H9 (cell line): ENCODE measurements at regions not wholly inside any gene's neighbourhood (a gene's known extent, or its start where the extent isn't known, plus 50 kb on each side); places are given as distances from the start of the nearest gene placed in this dataset.
A peak's percentile ranks its signal among the peaks of the same experiment; 100 is the strongest.

ENCODE experiments used
- DNase-seq: peaks from one replicate; pipeline ENCODE4 v3.0.0-alpha.2; 2017
- H2AFZ ChIP-seq: one replicate; pipeline ENCODE4 v1.6.1; 2013; ENCODE audit warnings: mild to moderate bottlenecking, low read length, control low read depth, moderate library complexity
- H2AK5ac ChIP-seq: 2 replicates; pipeline ENCODE4 v1.6.1; 2013; ENCODE audit warnings: low read length, control low read depth, mixed read lengths; ENCODE audit not compliant: insufficient read length
- H2BK120ac ChIP-seq: one replicate; pipeline ENCODE4 v1.6.1; 2013; ENCODE audit warnings: low read depth, mild to moderate bottlenecking, low read length, control low read depth, inconsistent platforms; ENCODE audit not compliant: poor library complexity, severe bottlenecking
- H2BK12ac ChIP-seq: 2 replicates; pipeline ENCODE4 v1.6.1; 2013; ENCODE audit warnings: low read length, control low read depth, mixed read lengths, low read depth; ENCODE audit not compliant: insufficient read length
- H2BK15ac ChIP-seq: 2 replicates; pipeline ENCODE4 v1.6.1; 2013; ENCODE audit warnings: low read depth, low read length, control low read depth
- H2BK20ac ChIP-seq: one replicate; pipeline ENCODE4 v1.6.1; 2013; ENCODE audit warnings: low read depth, mild to moderate bottlenecking, low read length, control low read depth, inconsistent platforms; ENCODE audit not compliant: poor library complexity, severe bottlenecking
- H2BK5ac ChIP-seq: 2 replicates; pipeline ENCODE4 v1.6.1; 2013; ENCODE audit warnings: low read length, control low read depth, mixed read lengths; ENCODE audit not compliant: insufficient read length
- H3K14ac ChIP-seq: 2 replicates; pipeline ENCODE4 v1.6.1; 2013; ENCODE audit warnings: low read length, control low read depth; ENCODE audit not compliant: insufficient read depth
- H3K18ac ChIP-seq: 2 replicates; pipeline ENCODE4 v1.6.1; 2013; ENCODE audit warnings: low read depth, mild to moderate bottlenecking, mixed read lengths, low read length, control low read depth; ENCODE audit not compliant: insufficient read length
- H3K23ac ChIP-seq: 2 replicates; pipeline ENCODE4 v1.6.1; 2013; ENCODE audit warnings: low read length, control low read depth, mixed read lengths, low read depth; ENCODE audit not compliant: insufficient read length
- H3K23me2 ChIP-seq: 2 replicates; pipeline ENCODE4 v1.6.1; 2013; ENCODE audit warnings: low read depth, mild to moderate bottlenecking, mixed read lengths, low read length, control low read depth; ENCODE audit not compliant: insufficient read length, poor library complexity, severe bottlenecking
- H3K27ac ChIP-seq: 2 replicates; pipeline ENCODE4 v1.5.1; 2013; ENCODE audit warnings: low read length, control low read depth, mixed read lengths, low read depth; ENCODE audit not compliant: insufficient read length
- H3K27me3 ChIP-seq: 2 replicates; pipeline ENCODE4 v1.6.1; 2013; ENCODE audit warnings: low read length, control low read depth, inconsistent platforms; ENCODE audit not compliant: insufficient read depth
- H3K4ac ChIP-seq: 2 replicates; pipeline ENCODE4 v1.6.1; 2013; ENCODE audit warnings: low read depth, mild to moderate bottlenecking, control low read depth, inconsistent platforms, low read length, moderate library complexity
- H3K4me1 ChIP-seq: 2 replicates; pipeline ENCODE4 v1.6.1; 2013; ENCODE audit warnings: low read length, control low read depth, inconsistent platforms; ENCODE audit not compliant: insufficient read depth
- H3K4me2 ChIP-seq: 2 replicates; pipeline ENCODE4 v1.6.1; 2013; ENCODE audit warnings: low read length, control low read depth, mixed read lengths; ENCODE audit not compliant: insufficient read length, insufficient read depth
- H3K56ac ChIP-seq: 2 replicates; pipeline ENCODE4 v1.6.1; 2013; ENCODE audit warnings: low read depth, mild to moderate bottlenecking, mixed read lengths, low read length, control low read depth; ENCODE audit not compliant: insufficient read length
- H3K79me1 ChIP-seq: 2 replicates; pipeline ENCODE4 v1.6.1; 2013; ENCODE audit warnings: low read depth, mild to moderate bottlenecking, moderate library complexity, low read length, control low read depth, inconsistent platforms; ENCODE audit not compliant: insufficient read depth, poor library complexity, severe bottlenecking
- H3K79me2 ChIP-seq: 2 replicates; pipeline ENCODE4 v1.6.1; 2013; ENCODE audit warnings: low read length, control low read depth, inconsistent platforms; ENCODE audit not compliant: insufficient read depth
- H3K9ac ChIP-seq: 2 replicates; pipeline ENCODE4 v1.6.1; 2013; ENCODE audit warnings: low read length, control low read depth, mixed read lengths; ENCODE audit not compliant: insufficient read length; ENCODE audit errors: extremely low read depth
- H3K9me3 ChIP-seq: one replicate; pipeline ENCODE4 v1.6.1; 2013; ENCODE audit warnings: low read depth, low read length, inconsistent platforms; ENCODE audit not compliant: control insufficient read depth
- H3T11ph ChIP-seq: one replicate; pipeline ENCODE4 v1.6.1; 2013; ENCODE audit warnings: mild to moderate bottlenecking, low read length, control low read depth, inconsistent platforms
- H4K20me1 ChIP-seq: one replicate; pipeline ENCODE4 v1.6.1; 2013; ENCODE audit not compliant: control insufficient read depth, insufficient read length, insufficient read depth
- H4K5ac ChIP-seq: 2 replicates; pipeline ENCODE4 v1.6.1; 2013; ENCODE audit warnings: low read depth, mild to moderate bottlenecking, mixed read lengths, low read length, control low read depth; ENCODE audit not compliant: insufficient read length
- H4K8ac ChIP-seq: replicated peaks from 2 replicates; pipeline ENCODE4 v1.6.1; 2013; ENCODE audit warnings: low read length, control low read depth, mixed read lengths, low read depth; ENCODE audit not compliant: insufficient read length
- H4K91ac ChIP-seq: 2 replicates; pipeline ENCODE4 v1.6.1; 2013; ENCODE audit warnings: low read depth, mild to moderate bottlenecking, moderate library complexity, mixed read lengths, low read length, control low read depth; ENCODE audit not compliant: insufficient read length
- H3K27ac Mint-ChIP-seq, 3 experiments: 2 replicates in 2 of 3; 3 replicates in 1 of 3; pipeline ENCODE4 v1.8.0; 2020 to 2021; ENCODE audit warnings: mixed read lengths in 3 of 3, mild to moderate bottlenecking in 1 of 3, moderate library complexity in 1 of 3
- H3K27me3 Mint-ChIP-seq: 2 replicates; pipeline ENCODE4 v1.8.0; 2021; ENCODE audit warnings: low read depth, mild to moderate bottlenecking, moderate library complexity, mixed read lengths
- H3K36me3 Mint-ChIP-seq, 3 experiments: 2 replicates in 2 of 3; 3 replicates in 1 of 3; pipeline ENCODE4 v1.8.0; 2020 to 2021; ENCODE audit warnings: low read depth in 3 of 3, mixed read lengths in 3 of 3; ENCODE audit not compliant: insufficient read depth in 1 of 3
- H3K4me1 Mint-ChIP-seq, 2 experiments: 2 replicates each; pipeline ENCODE4 v1.8.0; 2020; ENCODE audit warnings: mixed read lengths in 2 of 2
- H3K4me3 Mint-ChIP-seq, 2 experiments: 2 replicates in 1 of 2; 3 replicates in 1 of 2; pipeline ENCODE4 v1.8.0; 2020 to 2021; ENCODE audit warnings: mild to moderate bottlenecking in 2 of 2, mixed read lengths in 2 of 2, moderate library complexity in 1 of 2
- H3K9me3 Mint-ChIP-seq, 2 experiments: 2 replicates in 1 of 2; 3 replicates in 1 of 2; pipeline ENCODE4 v1.8.0; 2020; ENCODE audit warnings: mild to moderate bottlenecking in 2 of 2, mixed read lengths in 2 of 2, moderate library complexity in 1 of 2
- WGBS: extraction: QIAGEN DNeasy Blood & Tissue Kit; methylation state at CpG from one replicate; pipeline ENCODE4 v1.1.7; 2013; ENCODE audit warnings: missing lambda C conversion rate, low lambda C conversion rate, mixed read lengths; ENCODE audit not compliant: insufficient read length; ENCODE audit errors: extremely low coverage; 5-methylcytosine and 5-hydroxymethylcytosine counted together
- TF ChIP-seq, protein P1 (sequence below): fragments of 200-600 bp; sonication (generic); conservative IDR thresholded peaks from 3 replicates; pipeline ENCODE4 v1.8.0; 2021; ENCODE audit warnings: antibody characterized with exemption, mild to moderate bottlenecking

DNA sequence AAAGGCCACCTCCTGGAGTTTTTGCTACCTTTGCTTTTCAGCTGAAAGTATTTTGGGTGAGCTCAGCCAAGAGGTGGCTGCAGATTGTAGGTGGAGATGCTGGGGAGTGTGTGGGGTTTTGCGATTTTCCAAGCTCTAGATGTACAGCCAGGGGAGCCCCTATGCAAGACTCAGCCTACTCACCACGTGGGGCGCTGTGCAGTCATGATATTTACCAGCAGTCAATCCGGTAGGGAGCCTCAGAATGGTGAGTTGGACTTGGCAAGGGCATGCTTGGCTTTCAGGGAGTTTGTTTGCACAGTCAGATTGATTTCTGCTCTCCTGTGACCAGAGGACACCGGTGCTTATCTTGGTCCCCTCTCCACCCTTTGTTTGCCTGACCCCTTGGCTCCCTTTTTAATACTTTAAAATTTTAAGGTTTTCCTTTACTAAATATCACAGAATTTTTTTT, 175.3 kb downstream of the UTP18 start:
- no CpG with 5 or more reads among the region's 5 CpGs for WGBS
- no peak overlapping the region for H2BK12ac ChIP-seq

More for the DNA sequence above, 175.3 kb downstream of the UTP18 start:
- Histone ChIP-seq H3K79me1 (no peaks in the 10 kb centered on the region), H4K20me1 (no peaks in the 10 kb centered on the region), H3K23ac (no peak overlapping the region), H3K27me3 (no peaks in the 10 kb centered on the region), H2BK120ac (no peak overlapping the region), H2BK5ac (no peak overlapping the region), H3K18ac (no peak overlapping the region), H3K79me2 (no peaks in the 10 kb centered on the region), H3K4me2 (no peak overlapping the region), H3K4me1 (no peaks in the 10 kb centered on the region), H4K8ac (no peak overlapping the region), H4K5ac (no peak overlapping the region), H3K4ac (no peak overlapping the region), H3T11ph (no peak overlapping the region), H2BK15ac (no peak overlapping the region), H2BK20ac (no peak overlapping the region), H3K9ac (no peak overlapping the region), H3K27ac (no peak overlapping the region), H3K56ac (no peak overlapping the region), H2AK5ac (no peak overlapping the region), H3K23me2 (no peaks in the 10 kb centered on the region), H4K91ac (no peak overlapping the region), H3K9me3 (peaks cover 2% of the 10 kb centered on the region), H3K14ac (no peak overlapping the region), H2AFZ (no peak overlapping the region)
- TF ChIP-seq, protein P1, sequence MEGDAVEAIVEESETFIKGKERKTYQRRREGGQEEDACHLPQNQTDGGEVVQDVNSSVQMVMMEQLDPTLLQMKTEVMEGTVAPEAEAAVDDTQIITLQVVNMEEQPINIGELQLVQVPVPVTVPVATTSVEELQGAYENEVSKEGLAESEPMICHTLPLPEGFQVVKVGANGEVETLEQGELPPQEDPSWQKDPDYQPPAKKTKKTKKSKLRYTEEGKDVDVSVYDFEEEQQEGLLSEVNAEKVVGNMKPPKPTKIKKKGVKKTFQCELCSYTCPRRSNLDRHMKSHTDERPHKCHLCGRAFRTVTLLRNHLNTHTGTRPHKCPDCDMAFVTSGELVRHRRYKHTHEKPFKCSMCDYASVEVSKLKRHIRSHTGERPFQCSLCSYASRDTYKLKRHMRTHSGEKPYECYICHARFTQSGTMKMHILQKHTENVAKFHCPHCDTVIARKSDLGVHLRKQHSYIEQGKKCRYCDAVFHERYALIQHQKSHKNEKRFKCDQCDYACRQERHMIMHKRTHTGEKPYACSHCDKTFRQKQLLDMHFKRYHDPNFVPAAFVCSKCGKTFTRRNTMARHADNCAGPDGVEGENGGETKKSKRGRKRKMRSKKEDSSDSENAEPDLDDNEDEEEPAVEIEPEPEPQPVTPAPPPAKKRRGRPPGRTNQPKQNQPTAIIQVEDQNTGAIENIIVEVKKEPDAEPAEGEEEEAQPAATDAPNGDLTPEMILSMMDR, result peak; percentile 76
- peaks cover 0 to 8% (median 0%) of the 10 kb centered on the region in 3 experiments; a peak in 2 of 7 replicates for H3K36me3 Mint-ChIP-seq
- H3K4me1 Mint-ChIP-seq, result peaks cover 11 to 15% of the 10 kb centered on the region in 2 experiments
- peaks cover 5% of the 10 kb centered on the region in 2 experiments; a peak in 4 of 5 replicates for H3K9me3 Mint-ChIP-seq
- no peak overlapping the region for H3K27ac Mint-ChIP-seq
- peak; percentile 85 for DNase-seq
- peaks cover 3% of the 10 kb centered on the region for H3K27me3 Mint-ChIP-seq
- no peak overlapping the region for H3K4me3 Mint-ChIP-seq
